Endothelial cell of umbilical vein (primary cell): ENCODE measurements at regions not wholly inside any gene's neighbourhood (a gene's known extent, or its start where the extent isn't known, plus 50 kb on each side); places are given as distances from the start of the nearest gene placed in this dataset.

Source experiments
- BruUV-seq: library from RNA; stranded (reverse); fragments of 400-500 nt; replicated peaks from 2 replicates; lab custom pipeline; 2021; lab: Mats Ljungman, UMichigan
- CTCF ChIA-PET: fragments of 300-600, 350-600 bp; sonication (Branson Sonifier 250); formaldehyde crosslinking; loops from one replicate; lab custom pipeline; 2021; ENCODE audit warnings: antibody characterized with exemption, inconsistent platforms; lab: Charles Lee
- POLR2A ChIA-PET: fragments of 300-600, 350-600 bp; sonication (Branson Sonifier 250); formaldehyde crosslinking; loops from one replicate; lab custom pipeline; 2021; ENCODE audit warnings: antibody characterized with exemption, inconsistent platforms; lab: Charles Lee
- DNase-seq: peaks from one replicate; pipeline ENCODE4 v3.0.0-alpha.2; 2011; ENCODE audit warnings: low read depth, low spot score
- FAIRE-seq: peaks from 2 replicates; lab custom pipeline; 2011; peaks lifted over from hg19 to GRCh38; lab: Jason Lieb, UNC
- H2AFZ ChIP-seq: 2 replicates; pipeline ENCODE4 v1.6.0; 2012; ENCODE audit warnings: low read depth, low read length, control low read depth, inconsistent platforms
- H3K27ac ChIP-seq: 2 replicates; pipeline ENCODE4 v1.5.1; 2011; ENCODE audit warnings: low read depth, mild to moderate bottlenecking, control low read depth, low read length, moderate library complexity; ENCODE audit not compliant: insufficient read depth
- H3K27me3 ChIP-seq, 2 experiments: 2 replicates each; pipeline versions ENCODE4 v1.6.0 to v1.6.1; 2011; ENCODE audit warnings: low read length in 2 of 2, mixed read lengths in 1 of 2; ENCODE audit not compliant: control insufficient read depth in 2 of 2, insufficient read depth in 2 of 2
- H3K36me3 ChIP-seq, 2 experiments: 2 replicates in 1 of 2; 3 replicates in 1 of 2; pipeline ENCODE4 v1.5.1; 2011; ENCODE audit warnings: low read length in 2 of 2, mild to moderate bottlenecking in 1 of 2, moderate library complexity in 1 of 2; ENCODE audit not compliant: control insufficient read depth in 2 of 2, insufficient read depth in 2 of 2; ENCODE audit errors: extremely low read depth in 1 of 2
- H3K4me1 ChIP-seq: 3 replicates; pipeline ENCODE4 v1.5.1; 2011; ENCODE audit warnings: mild to moderate bottlenecking, low read length; ENCODE audit not compliant: control insufficient read depth, insufficient read depth; ENCODE audit errors: extremely low read depth
- H3K4me2 ChIP-seq: 2 replicates; pipeline ENCODE4 v1.6.1; 2011; ENCODE audit warnings: low read length, control low read depth, mixed read lengths; ENCODE audit not compliant: insufficient read depth
- H3K4me3 ChIP-seq, 3 experiments: fragments of 200-600 bp in 1 of 3; sonication (generic), shearing (Covaris generic) in 1 of 3; replicated peaks in 1 of 3; 2 replicates each; pipeline ENCODE4 v1.5.1; 2011 to 2016; ENCODE audit warnings: control low read depth in 3 of 3, low read length in 3 of 3, mild to moderate bottlenecking in 2 of 3, inconsistent platforms in 1 of 3, low read depth in 1 of 3, moderate library complexity in 1 of 3; ENCODE audit not compliant: insufficient read depth in 1 of 3
- H3K79me2 ChIP-seq: 2 replicates; pipeline ENCODE4 v1.6.0; 2012; ENCODE audit warnings: low read length, inconsistent platforms; ENCODE audit not compliant: control insufficient read depth, insufficient read depth
- H3K9ac ChIP-seq: replicated peaks from 2 replicates; pipeline ENCODE3; 2011; ENCODE audit warnings: low read length, control low read depth; ENCODE audit not compliant: insufficient read depth; ENCODE audit errors: extremely low read depth
- H3K9me1 ChIP-seq: replicated peaks from 3 replicates; pipeline ENCODE4 v1.6.0; 2011; ENCODE audit warnings: mild to moderate bottlenecking, low read length; ENCODE audit not compliant: control insufficient read depth, insufficient read depth; ENCODE audit errors: extremely low read depth
- H3K9me3 ChIP-seq: replicated peaks from 2 replicates; pipeline ENCODE4 v1.5.1; 2012; ENCODE audit warnings: low read length, inconsistent platforms; ENCODE audit not compliant: control insufficient read depth, insufficient read depth
- H4K20me1 ChIP-seq: replicated peaks from 2 replicates; pipeline ENCODE3; 2011; ENCODE audit warnings: mild to moderate bottlenecking, low read length; ENCODE audit not compliant: control insufficient read depth, insufficient read depth; ENCODE audit errors: extremely low read depth
- EZH2 ChIP-seq: IDR thresholded peaks from 2 replicates; pipeline ENCODE4 v1.6.1; 2012; ENCODE audit warnings: borderline replicate concordance, low read depth, mild to moderate bottlenecking, moderate library complexity, low read length, inconsistent platforms; ENCODE audit not compliant: severe bottlenecking
- FOS ChIP-seq: IDR thresholded peaks from 2 replicates; pipeline ENCODE4 v1.6.1; 2011; ENCODE audit warnings: mild to moderate bottlenecking, low read length, moderate library complexity, borderline replicate concordance; ENCODE audit not compliant: insufficient read depth
- GATA2 ChIP-seq: IDR thresholded peaks from 2 replicates; pipeline ENCODE4 v1.7.0; 2011; ENCODE audit warnings: low read depth, mild to moderate bottlenecking, moderate library complexity, mixed read lengths, low read length; ENCODE audit not compliant: insufficient read length, insufficient read depth
- JUN ChIP-seq: IDR thresholded peaks from 2 replicates; pipeline ENCODE4 v1.6.1; 2011; ENCODE audit warnings: borderline replicate concordance, low read depth; ENCODE audit not compliant: insufficient read length, insufficient read depth
- MAX ChIP-seq: IDR thresholded peaks from 2 replicates; pipeline ENCODE4 v1.6.1; 2011; ENCODE audit not compliant: insufficient read depth, insufficient read length
- MYC ChIP-seq: IDR thresholded peaks from one replicate; pipeline ENCODE4 v1.6.1; 2011; ENCODE audit warnings: mild to moderate bottlenecking, low read depth, low read length
- POLR2A ChIP-seq: IDR thresholded peaks from 2 replicates; pipeline ENCODE4 v1.6.1; 2012; ENCODE audit warnings: low read depth, mild to moderate bottlenecking, control low read depth, low read length
- POLR2AphosphoS5 ChIP-seq: IDR thresholded peaks from 2 replicates; pipeline ENCODE4 v1.6.1; 2012; ENCODE audit warnings: low read depth, mild to moderate bottlenecking, control low read depth, low read length, moderate library complexity; ENCODE audit not compliant: insufficient read depth
- dilution Hi-C: fragments of 300-500 bp; cut with MboI; formaldehyde crosslinking; loops from one replicate; pipeline ENCODE4 v1.15.0; 2019; ENCODE audit warnings: low sequenced_read_pairs; ENCODE audit not compliant: extremely low pct_ligation_motif_present
- intact Hi-C: fragments of 100-400 bp; cut with micrococcal nuclease; formaldehyde crosslinking; loops from one replicate; pipeline ENCODE4 v1.10.0; 2022
- TF ChIP-seq, protein P1 (sequence below), 2 donors: IDR thresholded peaks; 1 replicate in 1 of 2; 2 replicates in 1 of 2; pipeline ENCODE4 v1.5.1; 2011; ENCODE audit warnings: low read length in 2 of 2, mild to moderate bottlenecking in 2 of 2, moderate library complexity in 2 of 2, control low read depth in 1 of 2, inconsistent platforms in 1 of 2, low read depth in 1 of 2; ENCODE audit not compliant: insufficient read depth in 1 of 2; ENCODE audit errors: extremely low read depth in 1 of 2

DNA sequence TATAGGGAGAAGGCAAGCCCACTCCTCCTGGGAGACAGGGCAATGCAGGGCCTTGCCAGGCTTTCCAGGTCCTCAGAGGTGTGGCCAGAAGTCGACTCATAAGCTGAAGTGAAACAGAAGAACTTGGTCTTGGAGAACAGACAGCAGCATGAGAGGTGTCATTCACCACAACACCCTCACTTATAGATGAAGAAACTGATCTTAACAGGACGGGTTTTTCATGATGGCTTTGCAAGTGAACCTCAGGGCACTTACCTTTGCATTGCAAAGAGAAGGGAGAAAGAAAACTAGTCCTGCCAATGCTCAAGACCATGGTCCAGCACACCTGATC, 198.8 kb downstream of the CYRIA start:
- no peaks in the 10 kb centered on the region for H3K9me3 ChIP-seq
- FAIRE-seq = no peak
- H2AFZ ChIP-seq = no peak overlapping the region
- no peak overlapping the region for H3K27ac ChIP-seq
- H3K9ac ChIP-seq = no peak overlapping the region
- H3K4me1 ChIP-seq = no peaks in the 10 kb centered on the region
- no peaks in the 10 kb centered on the region for H3K9me1 ChIP-seq
- ChIA-PET POLR2A (no interaction called here), CTCF (no interaction called here)
- DNase-seq = no peak
- intact Hi-C loops (no loop called here), dilution Hi-C loops (no loop called here)
- no peaks in the 10 kb centered on the region for H4K20me1 ChIP-seq
- H3K4me3 ChIP-seq = no peak overlapping the region
- no TSS peak for BruUV-seq
- no peaks in the 10 kb centered on the region for H3K27me3 ChIP-seq
- H3K36me3 ChIP-seq = no peaks in the 10 kb centered on the region
- H3K4me2 ChIP-seq = no peak overlapping the region
- TF ChIP-seq POLR2AphosphoS5 (no peak), GATA2 (no peak), FOS (no peak), POLR2A (no peak), EZH2 (no peak), MAX (no peak), MYC (no peak), JUN (no peak)
- TF ChIP-seq, protein P1, sequence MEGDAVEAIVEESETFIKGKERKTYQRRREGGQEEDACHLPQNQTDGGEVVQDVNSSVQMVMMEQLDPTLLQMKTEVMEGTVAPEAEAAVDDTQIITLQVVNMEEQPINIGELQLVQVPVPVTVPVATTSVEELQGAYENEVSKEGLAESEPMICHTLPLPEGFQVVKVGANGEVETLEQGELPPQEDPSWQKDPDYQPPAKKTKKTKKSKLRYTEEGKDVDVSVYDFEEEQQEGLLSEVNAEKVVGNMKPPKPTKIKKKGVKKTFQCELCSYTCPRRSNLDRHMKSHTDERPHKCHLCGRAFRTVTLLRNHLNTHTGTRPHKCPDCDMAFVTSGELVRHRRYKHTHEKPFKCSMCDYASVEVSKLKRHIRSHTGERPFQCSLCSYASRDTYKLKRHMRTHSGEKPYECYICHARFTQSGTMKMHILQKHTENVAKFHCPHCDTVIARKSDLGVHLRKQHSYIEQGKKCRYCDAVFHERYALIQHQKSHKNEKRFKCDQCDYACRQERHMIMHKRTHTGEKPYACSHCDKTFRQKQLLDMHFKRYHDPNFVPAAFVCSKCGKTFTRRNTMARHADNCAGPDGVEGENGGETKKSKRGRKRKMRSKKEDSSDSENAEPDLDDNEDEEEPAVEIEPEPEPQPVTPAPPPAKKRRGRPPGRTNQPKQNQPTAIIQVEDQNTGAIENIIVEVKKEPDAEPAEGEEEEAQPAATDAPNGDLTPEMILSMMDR (IDR thresholded peaks at IDR 0.05; ENCODE audit: extremely low read depth in 1 of 2, insufficient read depth in 1 of 2, low read depth in 1 of 2, low read length in 2 of 2) = no peak
- no peaks in the 10 kb centered on the region for H3K79me2 ChIP-seq
